Neutrophil (primary cell): ENCODE measurements at regions not wholly inside any gene's neighbourhood (a gene's known extent, or its start where the extent isn't known, plus 50 kb on each side); places are given as distances from the start of the nearest gene placed in this dataset.

ENCODE experiments used
- H3K27ac ChIP-seq: fragments of 200-600 bp; sonication (generic); 2 replicates; pipeline ENCODE4 v1.5.1; 2016; ENCODE audit warnings: mild to moderate bottlenecking, moderate library complexity
- H3K27me3 ChIP-seq: fragments of 200-600 bp; sonication (generic); 2 replicates; pipeline ENCODE4 v1.6.0; 2016; ENCODE audit warnings: mild to moderate bottlenecking
- H3K36me3 ChIP-seq: fragments of 200-600 bp; sonication (generic); 2 replicates; pipeline ENCODE4 v1.5.1; 2017
- H3K4me1 ChIP-seq, 2 experiments: fragments of 200-600 bp in 1 of 2; sonication (generic) in 1 of 2; 1 replicate in 1 of 2; 2 replicates in 1 of 2; pipeline versions ENCODE4 v1.5.1 to v1.6.1; 2013 to 2016; ENCODE audit warnings: low read depth in 1 of 2, low read length in 1 of 2, mild to moderate bottlenecking in 1 of 2, moderate library complexity in 1 of 2; ENCODE audit not compliant: control insufficient read depth in 1 of 2, insufficient read depth in 1 of 2
- H3K4me3 ChIP-seq, 2 experiments: fragments of 200-600 bp in 1 of 2; sonication (generic) in 1 of 2; 1 replicate in 1 of 2; 2 replicates in 1 of 2; pipeline ENCODE4 v1.5.1; 2013 to 2016; ENCODE audit warnings: low read depth in 1 of 2, low read length in 1 of 2, mild to moderate bottlenecking in 1 of 2, moderate library complexity in 1 of 2
- H3K9me3 ChIP-seq: fragments of 200-600 bp; sonication (generic); 2 replicates; pipeline ENCODE4 v1.5.1; 2016
- TF ChIP-seq, protein P1 (sequence below): fragments of 200-600 bp; sonication (generic); IDR thresholded peaks from 2 replicates; pipeline ENCODE4 v1.5.1; 2016; ENCODE audit warnings: antibody characterized with exemption

DNA sequence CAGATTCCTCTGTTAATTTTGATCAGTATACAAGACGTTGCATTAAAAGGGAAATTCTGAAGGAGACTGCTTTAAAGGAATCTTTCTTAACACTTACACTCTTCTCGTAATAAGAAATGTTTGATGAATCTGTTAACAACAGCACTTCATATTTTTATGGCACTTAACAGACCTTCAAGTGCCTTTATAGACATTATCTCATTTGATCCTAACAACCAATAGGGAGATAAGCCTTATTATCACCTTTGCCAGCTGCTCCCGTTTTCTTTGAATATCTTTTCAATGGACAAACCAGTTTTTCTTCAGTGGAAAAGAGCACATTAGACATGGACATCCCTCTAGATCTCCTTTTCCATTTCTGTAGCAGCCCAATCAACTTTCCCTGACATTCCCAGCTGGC lies 653.0 kb upstream of the FAM98A start:
- H3K27me3 ChIP-seq = no peaks in the 10 kb centered on the region
- no peaks in the 10 kb centered on the region for H3K9me3 ChIP-seq
- H3K36me3 ChIP-seq = no peaks in the 10 kb centered on the region
- no peaks in the 10 kb centered on the region for H3K4me1 ChIP-seq
- H3K27ac ChIP-seq = no peak overlapping the region
- TF ChIP-seq, protein P1, sequence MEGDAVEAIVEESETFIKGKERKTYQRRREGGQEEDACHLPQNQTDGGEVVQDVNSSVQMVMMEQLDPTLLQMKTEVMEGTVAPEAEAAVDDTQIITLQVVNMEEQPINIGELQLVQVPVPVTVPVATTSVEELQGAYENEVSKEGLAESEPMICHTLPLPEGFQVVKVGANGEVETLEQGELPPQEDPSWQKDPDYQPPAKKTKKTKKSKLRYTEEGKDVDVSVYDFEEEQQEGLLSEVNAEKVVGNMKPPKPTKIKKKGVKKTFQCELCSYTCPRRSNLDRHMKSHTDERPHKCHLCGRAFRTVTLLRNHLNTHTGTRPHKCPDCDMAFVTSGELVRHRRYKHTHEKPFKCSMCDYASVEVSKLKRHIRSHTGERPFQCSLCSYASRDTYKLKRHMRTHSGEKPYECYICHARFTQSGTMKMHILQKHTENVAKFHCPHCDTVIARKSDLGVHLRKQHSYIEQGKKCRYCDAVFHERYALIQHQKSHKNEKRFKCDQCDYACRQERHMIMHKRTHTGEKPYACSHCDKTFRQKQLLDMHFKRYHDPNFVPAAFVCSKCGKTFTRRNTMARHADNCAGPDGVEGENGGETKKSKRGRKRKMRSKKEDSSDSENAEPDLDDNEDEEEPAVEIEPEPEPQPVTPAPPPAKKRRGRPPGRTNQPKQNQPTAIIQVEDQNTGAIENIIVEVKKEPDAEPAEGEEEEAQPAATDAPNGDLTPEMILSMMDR = no peak
- no peak overlapping the region for H3K4me3 ChIP-seq

DNA sequence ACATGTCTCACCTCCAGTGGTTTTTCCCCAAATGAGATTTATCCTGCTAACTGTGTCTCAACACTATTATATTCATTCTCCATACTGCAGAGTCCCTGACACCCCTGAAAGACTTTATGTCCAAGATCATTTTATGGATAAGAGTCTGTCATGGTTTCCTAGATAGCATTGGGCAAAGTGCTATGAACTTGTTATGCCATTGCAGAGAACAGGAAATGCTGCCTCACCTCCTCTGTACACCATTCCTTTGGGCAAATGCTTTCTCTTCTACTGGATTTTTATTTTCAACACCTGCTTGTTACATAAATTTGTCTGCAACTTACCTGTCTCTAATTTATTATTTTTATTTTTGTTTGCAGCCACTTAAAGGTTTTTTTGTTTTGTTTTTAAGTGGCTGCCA lies 652.5 kb upstream of the FAM98A start:
- Histone ChIP-seq H3K36me3 (no peaks in the 10 kb centered on the region), H3K27ac (no peak overlapping the region), H3K4me1 (no peaks in the 10 kb centered on the region), H3K9me3 (no peaks in the 10 kb centered on the region), H3K4me3 (no peak overlapping the region), H3K27me3 (no peaks in the 10 kb centered on the region)
- TF ChIP-seq, protein P1 = no peak

DNA sequence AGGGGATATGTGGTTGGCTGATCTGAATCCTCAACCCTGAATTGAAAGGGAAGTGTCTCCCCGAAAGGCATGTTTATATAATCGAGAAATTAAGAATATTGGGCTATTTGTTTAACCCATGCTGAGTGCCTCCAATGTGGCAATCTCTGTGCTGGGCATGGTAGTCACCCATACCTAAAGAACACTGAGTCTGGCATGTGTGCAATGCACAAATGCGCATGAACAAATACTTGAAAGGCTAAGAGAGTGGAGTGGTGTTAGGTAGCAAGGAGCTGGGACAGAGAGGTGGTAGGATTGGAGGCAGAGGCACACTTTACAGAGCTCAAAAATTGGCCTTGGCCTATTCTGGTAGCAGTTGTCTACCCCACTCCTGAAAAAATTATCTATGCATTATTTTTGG lies 645.1 kb upstream of the FAM98A start:
- Histone ChIP-seq H3K4me1 (no peaks in the 10 kb centered on the region), H3K27ac (no peak overlapping the region), H3K36me3 (no peaks in the 10 kb centered on the region), H3K27me3 (no peaks in the 10 kb centered on the region), H3K9me3 (no peaks in the 10 kb centered on the region), H3K4me3 (no peak overlapping the region)
- TF ChIP-seq, protein P1 = no peak

DNA sequence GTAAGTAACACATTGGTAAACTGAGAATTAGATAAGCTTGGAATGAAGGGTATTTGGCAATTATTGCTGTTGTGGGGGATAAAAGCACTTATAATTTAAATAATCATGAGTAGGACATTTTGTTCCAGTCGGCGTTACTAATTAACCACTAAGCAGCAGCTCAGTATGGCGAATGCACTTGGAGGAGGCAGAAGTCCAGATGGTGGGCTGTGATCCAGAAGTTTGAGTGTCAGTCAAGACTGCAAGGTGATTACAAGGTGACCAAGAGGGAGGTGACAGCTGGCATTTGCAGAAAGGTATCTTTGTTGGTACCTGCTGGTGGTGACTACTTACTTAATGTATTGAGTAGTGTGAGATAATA lies 643.6 kb upstream of the FAM98A start:
- Histone ChIP-seq H3K4me3 (no peak overlapping the region), H3K9me3 (no peaks in the 10 kb centered on the region), H3K27me3 (no peaks in the 10 kb centered on the region), H3K27ac (no peak overlapping the region), H3K4me1 (no peaks in the 10 kb centered on the region), H3K36me3 (no peaks in the 10 kb centered on the region)
- TF ChIP-seq, protein P1 = no peak

DNA sequence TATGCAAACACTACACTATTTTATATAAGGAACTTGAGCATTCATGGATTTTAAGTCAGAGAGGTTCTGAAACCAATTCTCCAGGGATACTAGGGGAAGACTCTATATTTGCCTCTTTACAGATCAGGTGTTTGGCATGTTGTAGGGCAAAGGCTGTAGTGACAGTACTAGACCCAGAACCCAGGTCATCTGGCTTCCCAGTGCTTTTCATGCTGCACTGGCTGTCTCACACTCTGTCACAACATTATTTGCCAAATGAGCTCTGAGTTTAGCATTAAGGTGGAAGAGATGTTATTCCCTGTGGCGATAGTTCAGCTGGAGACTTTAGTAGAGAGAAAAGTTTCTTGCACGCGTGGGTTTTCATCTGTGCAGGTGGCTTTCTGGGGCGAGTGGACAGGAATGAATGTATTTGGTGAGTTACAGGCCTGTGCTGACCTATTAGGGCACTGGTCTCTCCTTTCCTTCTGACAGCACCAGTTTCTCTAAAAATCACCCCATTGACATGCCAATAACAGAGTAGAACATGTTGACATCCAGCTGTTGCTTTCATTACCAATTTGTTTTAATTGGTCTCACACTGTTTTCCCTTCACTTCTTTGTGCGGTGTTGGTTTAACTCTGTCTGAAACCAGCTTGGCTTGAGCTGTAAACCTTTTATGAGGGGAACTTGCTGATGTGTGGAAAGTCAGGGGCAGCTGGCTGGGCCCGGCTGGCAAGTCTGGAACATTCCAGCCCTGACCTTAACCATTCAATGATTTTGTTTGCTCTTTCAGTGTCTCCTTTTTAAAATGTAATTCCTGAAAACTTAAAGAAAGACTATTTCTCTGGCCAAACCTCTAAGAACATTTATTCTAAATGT lies 643.0 kb upstream of the FAM98A start:
- no peaks in the 10 kb centered on the region for H3K36me3 ChIP-seq
- TF ChIP-seq, protein P1 = no peak
- H3K27me3 ChIP-seq = no peaks in the 10 kb centered on the region
- no peak overlapping the region for H3K27ac ChIP-seq
- H3K9me3 ChIP-seq = no peaks in the 10 kb centered on the region
- H3K4me3 ChIP-seq = no peak overlapping the region
- no peaks in the 10 kb centered on the region for H3K4me1 ChIP-seq
